ENCODE measurements at regions not wholly inside any gene's neighbourhood (a gene's known extent, or its start where the extent isn't known, plus 50 kb on each side); places are given as distances from the start of the nearest gene placed in this dataset.

GRCh38 chr15:38671675-38672254, 107.2 kb upstream of the RASGRP1 start:
- Histone ChIP-seq H3F3A (replicated peaks; ENCODE audit: insufficient read depth) (no peaks in the 10 kb centered on the region), H3K4me3 (ENCODE audit: low read depth in 2 of 2, low read length in 1 of 2) (no peak overlapping the region), H3K4me2 (no peak overlapping the region), H3K4me1 (ENCODE audit: control insufficient read depth in 1 of 2, insufficient read depth in 2 of 2, low read depth in 1 of 2, low read length in 1 of 2) (peaks cover 0 to 5% of the 10 kb centered on the region in 2 experiments; a peak in 2 of 4 replicates), H3K79me2 (ENCODE audit: insufficient read depth) (no peaks in the 10 kb centered on the region), H3K27ac (ENCODE audit: low read depth in 2 of 2, low read length in 1 of 2) (no peak overlapping the region), H4K20me1 (ENCODE audit: insufficient read depth) (no peaks in the 10 kb centered on the region), H3K36me3 (replicated peaks in 1 of 2; ENCODE audit: control insufficient read depth in 1 of 2, insufficient read depth in 2 of 2, low read length in 1 of 2) (no peaks in the 10 kb centered on the region), H3K9me2 (no peaks in the 10 kb centered on the region), H3K9ac (no peak overlapping the region), H2AFZ (ENCODE audit: low read depth) (no peak overlapping the region), H3K27me3 (ENCODE audit: insufficient read depth) (peaks cover 13% of the 10 kb centered on the region; the same call in 1 of the 2 replicates), H3K9me3 (no peaks in the 10 kb centered on the region)
- ChIA-PET POLR2A (no interaction called here), CTCF (interaction anchor here (2.3 kb wide), 1 partner anchor 19 kb away, joined by 6 read pairs; no protein-coding TSS in a partner anchor)
- TF ChIP-seq YY1 (IDR thresholded peaks at IDR 0.05; ENCODE audit: low read depth) (no peak), RAD21 (IDR thresholded peaks at IDR 0.05; ENCODE audit: low read length) (no peak), RXRA (IDR thresholded peaks at IDR 0.05; ENCODE audit: borderline replicate concordance, low read depth) (no peak), MXI1 (IDR thresholded peaks at IDR 0.05; ENCODE audit: low read depth, low read length) (no peak)
- 63% methylated on average over 6 of the region's 6 CpGs for WGBS (ENCODE audit: low lambda C conversion rate)
- DNase-seq = peak; percentile 9

GRCh38 chr15:38672273-38672672, 107.7 kb upstream of the RASGRP1 start:
- H3F3A ChIP-seq (replicated peaks; ENCODE audit: insufficient read depth) = no peaks in the 10 kb centered on the region
- peaks cover 0 to 5% of the 10 kb centered on the region in 2 experiments; a peak in 2 of 4 replicates for H3K4me1 ChIP-seq (ENCODE audit: control insufficient read depth in 1 of 2, insufficient read depth in 2 of 2, low read depth in 1 of 2, low read length in 1 of 2)
- no peaks in the 10 kb centered on the region for H3K36me3 ChIP-seq (replicated peaks in 1 of 2; ENCODE audit: control insufficient read depth in 1 of 2, insufficient read depth in 2 of 2, low read length in 1 of 2)
- H3K9me3 ChIP-seq = no peaks in the 10 kb centered on the region
- TF ChIP-seq GATA2 (CRISPR knock-in tag; IDR thresholded peaks at IDR 0.05) = no peak
- TF ChIP-seq REST (IDR thresholded peaks at IDR 0.05; ENCODE audit: low read depth, low read length) = no peak
- no peak for TF ChIP-seq NRF1 (IDR thresholded peaks at IDR 0.05; ENCODE audit: low read depth, low read length)
- no peak for TF ChIP-seq PBX3 (IDR thresholded peaks at IDR 0.05)
- no peak for TF ChIP-seq USF1 (IDR thresholded peaks at IDR 0.05; ENCODE audit: borderline replicate concordance, low read depth)
- TF ChIP-seq SIN3A (IDR thresholded peaks at IDR 0.05; ENCODE audit: borderline replicate concordance, low read depth, low read length) = no peak
- TF ChIP-seq MXI1 (IDR thresholded peaks at IDR 0.05; ENCODE audit: low read depth, low read length) = no peak
- no peaks in the 10 kb centered on the region for H3K9me2 ChIP-seq
- H3K4me2 ChIP-seq = no peak overlapping the region
- H3K27me3 ChIP-seq (ENCODE audit: insufficient read depth) = peaks cover 11% of the 10 kb centered on the region; the same call in 1 of the 2 replicates
- no peak for DNase-seq
- no peaks in the 10 kb centered on the region for H4K20me1 ChIP-seq (ENCODE audit: insufficient read depth)
- H3K79me2 ChIP-seq (ENCODE audit: insufficient read depth) = no peaks in the 10 kb centered on the region
- H3K27ac ChIP-seq (ENCODE audit: low read depth in 2 of 2, low read length in 1 of 2) = no peak overlapping the region
- CTCF ChIA-PET = interaction anchor here (1.0 kb wide), 2 partner anchors 11 to 12 kb away, joined by 3 to 4 read pairs; no protein-coding TSS in a partner anchor
- no peak overlapping the region for H3K4me3 ChIP-seq (ENCODE audit: low read depth in 2 of 2, low read length in 1 of 2)
- POLR2A ChIA-PET = no interaction called here
- 27% methylated on average over 1 of the region's 1 CpG for WGBS (ENCODE audit: low lambda C conversion rate)
- H3K9ac ChIP-seq = no peak overlapping the region
- H2AFZ ChIP-seq (ENCODE audit: low read depth) = no peak overlapping the region

Measured in SK-N-SH (cell line).